T-cell (primary cell): ENCODE measurements at regions not wholly inside any gene's neighbourhood (a gene's known extent, or its start where the extent isn't known, plus 50 kb on each side); places are given as distances from the start of the nearest gene placed in this dataset.

Experiments
- ATAC-seq, 4 experiments: fragments of 200-7000 bp in 3 of 4; fragments of 150-1000 bp in 1 of 4; cut with Tn5 transposase; replicated peaks in 1 of 4; 1 replicate in 3 of 4; 2 replicates in 1 of 4; pipeline ENCODE4 v1.10.0; 2021; ENCODE audit warnings: moderate library complexity in 3 of 4, mild to moderate bottlenecking in 2 of 4, moderate number of reproducible peaks in 1 of 4
- CTCF ChIA-PET, 2 donors: fragments of 300-600 bp; sonication (Branson Sonifier 250); formaldehyde crosslinking; loops; one replicate each; lab custom pipeline; 2022; ENCODE audit warnings: antibody characterized with exemption in 2 of 2; lab: Charles Lee
- POLR2A ChIA-PET, 2 donors: fragments of 300-600 bp; sonication (Branson Sonifier 250); formaldehyde crosslinking; loops; one replicate each; lab custom pipeline; 2022; ENCODE audit warnings: antibody characterized with exemption in 2 of 2; lab: Charles Lee
- DNase-seq, 35 experiments: peaks; one replicate each; pipeline versions ENCODE4 v3.0.0 to v3.0.0-alpha.2; 2013 to 2023
- H3K27ac ChIP-seq: one replicate; pipeline ENCODE4 v1.5.1; 2013; ENCODE audit warnings: low read length
- H3K27me3 ChIP-seq, 2 experiments: replicated peaks in 1 of 2; 1 replicate in 1 of 2; 2 replicates in 1 of 2; pipeline versions ENCODE4 v1.6.1 to v1.7.0; 2013; ENCODE audit warnings: low read length in 1 of 2, mixed read lengths in 1 of 2; ENCODE audit not compliant: control insufficient read depth in 2 of 2, insufficient read depth in 2 of 2; ENCODE audit errors: extremely low read depth in 1 of 2
- H3K36me3 ChIP-seq, 2 donors: 1 replicate in 1 of 2; 2 replicates in 1 of 2; pipeline versions ENCODE4 v1.6.1 to v1.7.0; 2013; ENCODE audit warnings: low read length in 1 of 2; ENCODE audit not compliant: control insufficient read depth in 2 of 2, insufficient read depth in 1 of 2; ENCODE audit errors: extremely low read depth in 1 of 2
- H3K4me1 ChIP-seq, 2 experiments: 1 replicate in 1 of 2; 2 replicates in 1 of 2; pipeline versions ENCODE4 v1.6.1 to v1.7.0; 2013; ENCODE audit warnings: low read length in 2 of 2, mixed read lengths in 1 of 2; ENCODE audit not compliant: insufficient read depth in 2 of 2, control insufficient read depth in 1 of 2; ENCODE audit errors: extremely low read depth in 1 of 2
- H3K4me3 ChIP-seq, 2 donors: 1 replicate in 1 of 2; 2 replicates in 1 of 2; pipeline versions ENCODE4 v1.5.1 to v1.7.0; 2013; ENCODE audit warnings: mild to moderate bottlenecking in 2 of 2, low read length in 1 of 2, moderate library complexity in 1 of 2; ENCODE audit not compliant: control insufficient read depth in 1 of 2; ENCODE audit errors: extremely low read depth in 1 of 2
- H3K9me3 ChIP-seq: 2 replicates; pipeline ENCODE4 v1.7.0; 2013
- H3K27ac Mint-ChIP-seq, 2 donors: one replicate each; pipeline ENCODE4 v1.8.0; 2020 to 2021; ENCODE audit warnings: mild to moderate bottlenecking in 2 of 2, mixed read lengths in 2 of 2
- H3K27me3 Mint-ChIP-seq, 2 donors: one replicate each; pipeline ENCODE4 v1.8.0; 2021 to 2022; ENCODE audit warnings: mixed read lengths in 2 of 2
- H3K36me3 Mint-ChIP-seq: one replicate; pipeline ENCODE4 v1.8.0; 2021; ENCODE audit warnings: mixed read lengths
- H3K4me1 Mint-ChIP-seq, 3 donors: one replicate each; pipeline ENCODE4 v1.8.0; 2020 to 2022; ENCODE audit warnings: mixed read lengths in 3 of 3, mild to moderate bottlenecking in 1 of 3
- H3K4me3 Mint-ChIP-seq, 3 donors: one replicate each; pipeline ENCODE4 v1.8.0; 2020 to 2022; ENCODE audit warnings: mild to moderate bottlenecking in 3 of 3, mixed read lengths in 3 of 3, moderate library complexity in 3 of 3
- H3K9me3 Mint-ChIP-seq, 3 donors: one replicate each; pipeline ENCODE4 v1.8.0; 2020 to 2022; ENCODE audit warnings: mixed read lengths in 3 of 3
- WGBS: methylation state at CpG from one replicate; pipeline ENCODE4 v1.1.5; 2013; ENCODE audit warnings: missing lambda C conversion rate; ENCODE audit not compliant: insufficient coverage; 5-methylcytosine and 5-hydroxymethylcytosine counted together

- H3K4me1 Mint-ChIP-seq, result no peaks in the 10 kb centered on the region
- no peak overlapping the region for H3K27ac ChIP-seq
- no peaks in the 10 kb centered on the region for H3K36me3 ChIP-seq
- H3K4me3 Mint-ChIP-seq, result no peak overlapping the region
- peaks cover 0 to 47% of the 10 kb centered on the region in 2 experiments for H3K27me3 ChIP-seq
- H3K4me3 ChIP-seq, result no peak overlapping the region
- no peak overlapping the region for H3K27ac Mint-ChIP-seq
- no peaks in the 10 kb centered on the region for H3K36me3 Mint-ChIP-seq
- H3K9me3 ChIP-seq, result no peaks in the 10 kb centered on the region
- H3K27me3 Mint-ChIP-seq, result peaks cover 22 to 41% of the 10 kb centered on the region in 2 donors
- no peaks in the 10 kb centered on the region for H3K9me3 Mint-ChIP-seq
- no peaks in the 10 kb centered on the region for H3K4me1 ChIP-seq
- ChIA-PET CTCF (no interaction called here), POLR2A (no interaction called here)
- DNase-seq, result no peak
- ATAC-seq, result no peak
- WGBS, result 50% methylated on average over 7 of the region's 8 CpGs
Observed at GRCh38 chr11:119796363-119797060, 67.5 kb upstream of the NECTIN1 start.

GRCh38 chr11:119795690-119796089 is 66.7 kb upstream of the NECTIN1 start:
- Mint-ChIP-seq H3K4me3 (no peak overlapping the region), H3K36me3 (no peaks in the 10 kb centered on the region), H3K27me3 (peaks cover 24 to 45% of the 10 kb centered on the region in 2 donors), H3K27ac (no peak overlapping the region), H3K9me3 (no peaks in the 10 kb centered on the region), H3K4me1 (no peaks in the 10 kb centered on the region)
- ATAC-seq, result no peak
- Histone ChIP-seq H3K4me3 (no peak overlapping the region), H3K27me3 (peaks cover 0 to 44% of the 10 kb centered on the region in 2 experiments), H3K4me1 (no peaks in the 10 kb centered on the region), H3K9me3 (no peaks in the 10 kb centered on the region), H3K36me3 (no peaks in the 10 kb centered on the region), H3K27ac (no peak overlapping the region)
- CTCF ChIA-PET, result no interaction called here
- DNase-seq, result no peak
- POLR2A ChIA-PET, result no interaction called here
- 80% methylated on average over 1 of the region's 5 CpGs for WGBS

GRCh38 chr11:119795231-119795630 is 66.2 kb upstream of the NECTIN1 start:
- H3K27ac Mint-ChIP-seq, result no peak overlapping the region

GRCh38 chr11:119794756-119795155 is 65.8 kb upstream of the NECTIN1 start:
- peaks cover 0 to 50% of the 10 kb centered on the region in 2 experiments for H3K27me3 ChIP-seq
- ATAC-seq, result no peak
- peaks cover 23 to 50% of the 10 kb centered on the region in 2 donors for H3K27me3 Mint-ChIP-seq
- H3K36me3 Mint-ChIP-seq, result no peaks in the 10 kb centered on the region
- no peak overlapping the region for H3K27ac Mint-ChIP-seq
- 93% methylated on average over 2 of the region's 4 CpGs for WGBS
- H3K9me3 Mint-ChIP-seq, result no peaks in the 10 kb centered on the region
- H3K9me3 ChIP-seq, result no peaks in the 10 kb centered on the region
- no peak overlapping the region for H3K4me3 Mint-ChIP-seq
- no peaks in the 10 kb centered on the region for H3K36me3 ChIP-seq
- no peak for DNase-seq
- no peaks in the 10 kb centered on the region for H3K4me1 ChIP-seq
- no peaks in the 10 kb centered on the region for H3K4me1 Mint-ChIP-seq
- H3K4me3 ChIP-seq, result no peak overlapping the region
- ChIA-PET POLR2A (interaction anchor here in 1 of 2 donors (0.6 kb wide), 1 partner anchor 901 kb away, joined by 3 read pairs; no protein-coding TSS in a partner anchor), CTCF (no interaction called here)
- H3K27ac ChIP-seq, result no peak overlapping the region

More at GRCh38 chr11:119795231-119795630, 66.2 kb upstream of the NECTIN1 start:
- POLR2A ChIA-PET, result no interaction called here
- Mint-ChIP-seq H3K27me3 (peaks cover 28 to 49% of the 10 kb centered on the region in 2 donors), H3K4me1 (no peaks in the 10 kb centered on the region), H3K9me3 (no peaks in the 10 kb centered on the region), H3K36me3 (no peaks in the 10 kb centered on the region), H3K4me3 (no peak overlapping the region)
- no peaks in the 10 kb centered on the region for H3K9me3 ChIP-seq
- H3K4me3 ChIP-seq, result no peak overlapping the region
- H3K4me1 ChIP-seq, result no peaks in the 10 kb centered on the region
- CTCF ChIA-PET, result no interaction called here
- no peak overlapping the region for H3K27ac ChIP-seq
- no peak for ATAC-seq
- DNase-seq, result no peak
- no peaks in the 10 kb centered on the region for H3K36me3 ChIP-seq
- H3K27me3 ChIP-seq, result peaks cover 0 to 46% of the 10 kb centered on the region in 2 experiments
- 74% methylated on average over 12 of the region's 12 CpGs for WGBS

DNA sequence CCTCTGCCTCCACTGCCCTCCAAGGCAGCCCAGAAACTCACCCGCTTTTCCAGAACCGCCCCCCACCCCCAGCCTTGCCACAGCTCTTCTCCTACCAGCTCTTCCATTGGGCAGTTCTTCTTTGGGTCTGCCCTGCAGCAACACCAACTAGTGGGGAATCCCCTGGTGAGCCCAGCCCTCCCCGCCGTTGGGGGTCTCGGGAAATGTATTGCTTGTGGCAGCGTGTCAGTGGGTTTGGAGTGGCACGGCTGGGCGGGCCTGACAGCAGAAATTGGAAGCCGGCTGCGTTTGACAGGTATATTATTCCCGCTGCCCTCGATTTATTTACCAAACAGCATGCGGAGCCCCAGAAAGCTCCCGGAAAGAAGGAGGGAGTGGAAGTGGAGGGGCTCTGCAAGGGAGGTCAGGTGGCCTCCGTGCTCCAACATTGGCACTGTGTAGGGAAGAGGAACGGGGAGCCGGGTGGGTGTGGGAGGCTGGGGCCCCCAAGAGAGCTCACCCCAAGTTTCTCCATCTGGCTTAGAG is 65.2 kb upstream of the NECTIN1 start:
- H3K27me3 Mint-ChIP-seq, result peaks cover 22 to 49% of the 10 kb centered on the region in 2 donors

DNA sequence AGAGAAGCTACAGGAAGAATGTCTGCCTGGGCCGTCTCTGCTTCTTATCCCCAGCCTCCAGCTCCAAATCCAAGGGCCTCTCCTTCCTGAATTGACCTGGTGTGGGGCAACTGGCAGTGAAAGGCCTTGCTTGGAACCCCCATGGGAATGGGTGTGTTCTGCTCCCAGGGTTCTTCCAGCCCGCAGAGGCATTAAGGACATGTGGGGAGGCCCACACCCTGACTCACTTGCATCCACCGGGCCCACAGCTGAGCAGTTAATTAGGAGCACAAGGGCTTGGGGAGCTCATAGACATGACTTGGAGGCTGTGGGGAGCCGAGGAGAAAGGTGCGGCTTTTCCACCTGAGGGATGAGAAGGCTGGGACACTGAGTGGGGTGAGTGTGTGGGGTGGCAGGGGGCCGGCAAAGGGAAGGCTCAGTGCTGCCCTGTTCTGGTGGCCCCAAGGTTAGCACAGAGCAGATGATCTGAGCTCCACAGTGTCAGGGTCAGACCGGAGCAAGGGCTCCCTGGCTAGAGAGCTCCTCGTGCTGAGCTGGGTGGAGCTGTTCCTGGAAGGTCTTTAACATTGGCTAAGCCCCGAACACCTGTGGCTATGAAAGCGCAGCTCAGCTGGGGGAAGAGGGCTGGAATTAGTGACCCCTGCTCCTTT is 64.5 kb upstream of the NECTIN1 start:
- H3K27ac Mint-ChIP-seq, result no peak overlapping the region
- ChIA-PET POLR2A (no interaction called here), CTCF (interaction anchor here in 1 of 2 donors (0.5 kb wide), 1 partner anchor 150 kb away, joined by 4 read pairs; no protein-coding TSS in a partner anchor)
- no peak overlapping the region for H3K27ac ChIP-seq
- ATAC-seq, result no peak
- H3K9me3 Mint-ChIP-seq, result no peaks in the 10 kb centered on the region
- DNase-seq, result no peak
- H3K4me3 Mint-ChIP-seq, result no peak overlapping the region
- H3K4me3 ChIP-seq, result no peak overlapping the region
- no peaks in the 10 kb centered on the region for H3K36me3 Mint-ChIP-seq
- H3K4me1 Mint-ChIP-seq, result no peaks in the 10 kb centered on the region
- no peaks in the 10 kb centered on the region for H3K9me3 ChIP-seq
- no peaks in the 10 kb centered on the region for H3K36me3 ChIP-seq
- WGBS, result 75% methylated on average over 8 of the region's 10 CpGs
- H3K27me3 Mint-ChIP-seq, result peaks cover 17 to 45% of the 10 kb centered on the region in 2 donors
- peaks cover 0 to 58% of the 10 kb centered on the region in 2 experiments for H3K27me3 ChIP-seq
- no peaks in the 10 kb centered on the region for H3K4me1 ChIP-seq

More for the DNA sequence above, 65.2 kb upstream of the NECTIN1 start:
- no peak overlapping the region for H3K4me3 ChIP-seq
- no peak for ATAC-seq
- 87% methylated on average over 12 of the region's 17 CpGs for WGBS
- no peaks in the 10 kb centered on the region for H3K9me3 ChIP-seq
- no peaks in the 10 kb centered on the region for H3K36me3 Mint-ChIP-seq
- ChIA-PET POLR2A (interaction anchor here in 1 of 2 donors (0.6 kb wide), 1 partner anchor 902 kb away, joined by 3 read pairs; no protein-coding TSS in a partner anchor), CTCF (interaction anchor here in 1 of 2 donors (0.5 kb wide), 1 partner anchor 151 kb away, joined by 4 read pairs; no protein-coding TSS in a partner anchor)
- no peaks in the 10 kb centered on the region for H3K9me3 Mint-ChIP-seq
- no peaks in the 10 kb centered on the region for H3K4me1 ChIP-seq
- no peak overlapping the region for H3K4me3 Mint-ChIP-seq
- no peak overlapping the region for H3K27ac ChIP-seq
- no peaks in the 10 kb centered on the region for H3K4me1 Mint-ChIP-seq
- no peaks in the 10 kb centered on the region for H3K36me3 ChIP-seq
- DNase-seq, result no peak
- peaks cover 0 to 51% of the 10 kb centered on the region in 2 experiments for H3K27me3 ChIP-seq
- no peak overlapping the region for H3K27ac Mint-ChIP-seq
